AG08396 (cell line): ENCODE measurements at regions not wholly inside any gene's neighbourhood (a gene's known extent, or its start where the extent isn't known, plus 50 kb on each side); places are given as distances from the start of the nearest gene placed in this dataset.

Source experiments
- DNase-seq: peaks from one replicate; pipeline ENCODE4 v3.0.0; 2012; ENCODE audit warnings: low spot score, mixed read lengths

DNA sequence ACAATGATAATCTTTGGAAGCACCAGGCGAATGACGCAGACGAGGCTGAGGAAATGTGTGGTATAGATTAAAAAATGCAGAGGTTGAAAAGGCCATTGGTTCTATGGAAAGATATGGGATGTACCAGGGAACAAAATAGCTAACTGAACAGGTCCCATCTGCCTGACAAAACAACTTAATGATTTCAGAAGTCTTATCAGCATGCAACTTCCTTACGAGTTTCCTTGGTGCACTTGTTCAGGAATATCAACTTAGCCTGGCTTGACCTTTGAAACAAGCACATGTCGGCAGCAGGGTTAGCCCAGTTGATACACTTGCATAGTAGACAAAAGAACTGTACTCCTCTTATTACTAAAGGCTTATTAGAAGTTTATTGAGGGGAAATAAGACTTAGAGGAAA lies 90.9 kb upstream of the CDH11 start:
- no peak for DNase-seq

DNA sequence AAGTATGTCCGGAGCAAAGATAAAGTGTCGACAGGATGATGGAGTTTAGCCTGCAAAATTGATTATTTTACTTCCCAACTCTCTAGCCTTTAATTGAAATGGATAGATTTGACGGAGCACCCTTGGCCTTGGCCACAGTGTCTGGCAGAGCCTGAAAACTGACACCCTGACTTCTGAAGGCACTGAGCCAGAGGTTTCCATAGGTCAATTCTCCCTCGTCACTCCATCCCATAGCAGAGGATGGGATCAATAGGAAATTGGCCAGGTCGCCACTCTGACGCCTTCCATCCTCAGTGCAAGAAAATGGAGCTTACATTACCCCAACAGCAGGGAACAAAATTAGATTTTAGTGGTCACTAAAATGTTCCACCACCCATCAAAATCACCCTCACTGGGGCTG lies 90.4 kb upstream of the CDH11 start:
- no peak for DNase-seq

DNA sequence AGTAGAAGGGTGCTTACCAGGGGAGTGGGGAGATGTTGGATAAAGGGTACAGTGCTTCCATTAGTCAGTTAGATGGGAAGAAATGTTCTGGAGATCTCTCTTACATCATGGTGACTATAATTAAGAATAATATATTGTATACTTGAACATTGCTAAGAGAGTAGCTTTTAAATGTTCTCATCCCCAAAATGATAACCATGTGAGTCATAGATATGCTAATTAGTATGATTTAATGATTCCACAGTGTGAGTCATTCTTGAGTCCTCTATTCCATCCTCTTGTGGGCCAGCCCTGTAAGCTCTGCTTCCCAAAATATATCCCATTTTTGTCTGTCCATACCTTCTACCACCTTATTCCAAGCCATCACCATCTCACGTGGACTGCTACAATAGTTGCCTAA lies 80.6 kb upstream of the CDH11 start:
- peak; percentile 18 for DNase-seq

DNA sequence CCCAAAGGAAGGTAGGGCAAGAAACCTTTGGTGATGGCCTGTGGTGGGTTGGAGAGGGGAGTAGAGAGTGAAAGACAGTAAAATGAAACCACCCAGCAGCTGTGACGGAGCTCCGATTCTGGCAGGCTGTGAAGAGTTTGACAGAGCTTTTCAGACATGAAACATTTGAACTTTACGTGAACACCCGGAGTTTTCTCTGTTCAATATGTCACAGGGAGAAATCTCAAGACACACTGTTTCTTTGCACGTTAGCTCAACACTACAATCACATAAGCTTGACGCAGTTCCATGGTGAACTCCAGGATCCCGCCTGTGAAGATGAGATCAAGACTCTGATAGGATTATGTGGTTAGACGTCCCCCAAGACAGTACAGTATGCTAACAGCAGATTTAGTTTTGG lies 79.6 kb upstream of the CDH11 start:
- no peak for DNase-seq

DNA sequence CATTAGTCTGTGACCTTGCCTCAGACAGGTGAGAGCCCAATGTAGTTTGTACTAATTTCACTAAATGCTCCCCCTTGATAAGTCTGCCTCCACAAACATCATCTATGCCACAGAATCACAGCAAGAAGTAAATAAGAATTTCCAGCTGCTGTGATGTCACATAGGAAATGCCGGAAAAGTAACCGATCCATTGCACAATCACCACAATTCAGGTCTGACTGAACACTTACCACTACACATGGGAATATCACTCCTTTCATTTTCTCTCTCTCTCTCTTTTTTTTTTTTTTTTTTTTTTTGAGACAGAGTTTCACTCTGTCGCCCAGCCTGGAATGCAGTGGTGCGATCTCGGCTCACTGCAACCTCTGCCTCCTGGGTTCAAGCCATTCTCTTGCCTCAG lies 79.0 kb upstream of the CDH11 start:
- DNase-seq, result no peak

DNA sequence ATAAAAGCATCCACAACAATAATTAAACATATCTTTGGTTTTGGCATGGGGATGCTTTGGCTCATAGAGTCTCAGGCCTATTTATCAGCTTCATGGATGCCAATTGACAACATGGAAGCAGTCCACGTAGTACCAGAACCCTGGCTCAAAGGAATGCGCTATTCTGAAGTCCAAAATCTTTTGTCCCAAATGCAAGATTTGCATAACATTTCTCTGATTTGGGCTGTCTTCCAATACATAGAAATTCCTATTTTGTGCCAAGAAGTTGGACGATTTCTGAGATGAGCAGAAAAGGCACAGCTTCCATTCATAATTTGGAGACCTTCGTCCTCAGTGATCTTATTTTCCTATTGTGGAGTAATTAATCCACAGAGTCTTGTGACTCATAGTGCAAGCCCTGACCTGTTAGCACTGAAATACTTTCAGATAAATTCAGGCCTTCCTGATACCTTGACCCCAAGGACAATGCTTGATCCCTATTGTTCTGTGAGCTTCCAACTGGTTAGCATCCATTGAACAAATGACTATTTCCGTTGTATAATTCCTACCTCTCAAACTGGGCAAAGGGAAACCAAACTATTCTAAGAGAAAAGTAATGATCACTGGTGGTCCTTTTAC lies 78.4 kb upstream of the CDH11 start:
- DNase-seq, result no peak

DNA sequence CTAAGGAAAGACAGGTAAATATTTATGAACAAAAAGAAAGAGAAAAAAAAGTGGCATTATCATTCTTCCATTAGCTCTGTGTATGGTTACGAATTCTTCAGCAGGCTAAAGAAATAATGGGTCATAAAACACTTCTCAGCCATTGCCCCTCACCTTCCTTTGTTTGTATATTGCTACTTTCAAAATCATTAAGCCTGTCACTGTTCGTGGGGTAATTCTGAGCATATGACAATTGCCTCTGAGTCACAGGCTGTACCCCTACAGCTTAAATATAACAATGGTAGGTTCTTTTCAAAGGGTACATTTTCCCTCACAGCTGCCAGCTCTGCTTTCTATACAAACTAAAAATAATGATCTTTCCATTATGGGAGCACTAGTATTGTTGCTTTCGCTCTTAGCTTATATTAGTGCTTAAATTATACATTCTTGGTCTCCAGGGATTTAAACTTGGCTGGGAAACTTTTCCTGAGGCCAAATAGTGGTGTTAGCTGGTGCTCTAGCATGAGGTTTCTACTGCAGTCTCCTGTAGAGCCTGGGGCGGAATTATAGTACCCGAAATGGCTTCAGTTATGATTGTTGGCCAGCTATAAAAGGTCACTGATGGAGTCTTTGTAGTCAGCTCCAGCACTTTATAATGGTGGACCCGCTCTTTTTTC lies 74.7 kb upstream of the CDH11 start:
- DNase-seq, result no peak

DNA sequence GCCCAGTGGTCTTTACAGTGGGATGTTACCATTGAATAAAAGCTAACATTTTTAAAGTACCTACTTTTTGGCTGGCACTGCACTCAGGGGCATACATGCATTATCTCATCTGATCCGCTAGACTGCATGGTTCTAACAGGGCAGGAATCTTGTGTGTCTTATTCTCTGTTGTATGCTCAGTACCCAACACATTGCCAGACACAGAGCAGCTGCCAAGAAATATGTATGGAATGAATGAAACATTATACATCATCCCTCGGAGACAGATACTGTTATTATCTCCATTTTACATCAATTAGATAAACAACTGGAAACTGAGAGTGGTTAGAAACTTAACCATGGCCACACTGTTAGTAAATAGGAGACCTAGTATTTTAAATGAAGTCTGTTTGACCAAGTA lies 74.1 kb upstream of the CDH11 start:
- DNase-seq, result no peak

DNA sequence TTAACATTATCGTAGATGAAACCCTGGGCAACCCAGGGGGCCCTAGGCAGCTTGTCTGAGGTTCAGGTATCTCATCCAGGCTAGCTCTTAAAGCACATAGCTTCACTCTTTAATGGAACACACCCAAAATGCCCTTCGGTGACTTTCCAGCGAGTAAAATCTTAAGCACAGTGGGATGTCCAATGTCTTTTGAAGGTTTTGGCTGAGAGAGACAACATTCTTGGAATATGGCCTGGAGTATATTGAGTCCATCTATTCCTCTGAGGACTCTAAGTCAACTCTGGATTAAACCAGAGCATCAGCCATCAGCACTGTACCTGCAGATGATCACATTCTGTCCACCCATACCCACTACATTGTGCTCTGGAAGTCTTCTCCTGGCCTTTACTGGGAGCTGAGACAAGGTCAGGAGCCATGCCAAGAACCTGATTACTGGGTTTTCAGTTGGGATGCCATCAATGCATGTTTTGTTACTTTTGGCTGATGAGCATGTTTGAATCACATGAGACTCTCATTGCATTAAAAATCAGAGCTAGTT lies 63.4 kb upstream of the CDH11 start:
- no peak for DNase-seq

DNA sequence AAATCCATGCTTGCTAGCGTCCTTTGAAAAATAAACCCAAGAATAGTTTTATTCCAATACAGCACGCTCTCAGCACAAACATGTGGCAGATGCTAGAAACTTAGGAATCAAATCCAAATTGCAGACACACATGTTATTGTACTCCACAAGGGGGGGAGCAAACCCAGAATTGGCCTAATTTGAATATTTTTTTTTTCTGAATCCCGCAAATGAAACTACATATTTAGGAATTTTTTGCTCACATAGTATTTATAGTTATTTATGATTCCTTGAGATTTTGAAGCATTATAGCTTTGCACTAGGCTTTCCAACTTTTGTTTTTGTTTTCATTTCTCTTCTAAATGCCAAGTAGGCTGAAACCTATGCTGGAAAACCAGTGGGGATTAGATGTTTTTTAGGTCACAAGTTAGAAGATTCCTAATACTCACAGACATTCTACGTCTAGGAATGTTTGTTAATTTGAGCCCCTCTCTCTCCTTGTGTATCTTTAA lies 59.3 kb upstream of the CDH11 start:
- no peak for DNase-seq

DNA sequence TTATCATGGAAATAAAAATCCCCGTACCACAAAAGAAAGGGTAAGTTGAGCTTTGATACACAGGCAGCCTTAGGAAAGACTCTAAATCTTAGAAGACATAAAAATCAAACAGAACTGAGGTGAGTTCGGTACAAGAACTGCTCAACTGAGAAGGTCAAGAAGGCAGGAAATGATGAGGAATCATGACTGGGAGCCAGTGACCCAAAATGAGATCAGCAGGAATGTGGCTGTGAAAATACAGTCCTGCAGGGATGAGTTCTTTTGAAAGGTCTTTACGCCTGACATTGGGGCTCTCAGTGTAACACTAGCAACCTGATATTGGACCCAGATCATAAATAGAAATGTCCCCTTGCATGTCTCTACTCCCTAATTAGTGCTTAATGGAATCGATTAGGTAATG lies 56.3 kb upstream of the CDH11 start:
- peak; percentile 21 for DNase-seq

DNA sequence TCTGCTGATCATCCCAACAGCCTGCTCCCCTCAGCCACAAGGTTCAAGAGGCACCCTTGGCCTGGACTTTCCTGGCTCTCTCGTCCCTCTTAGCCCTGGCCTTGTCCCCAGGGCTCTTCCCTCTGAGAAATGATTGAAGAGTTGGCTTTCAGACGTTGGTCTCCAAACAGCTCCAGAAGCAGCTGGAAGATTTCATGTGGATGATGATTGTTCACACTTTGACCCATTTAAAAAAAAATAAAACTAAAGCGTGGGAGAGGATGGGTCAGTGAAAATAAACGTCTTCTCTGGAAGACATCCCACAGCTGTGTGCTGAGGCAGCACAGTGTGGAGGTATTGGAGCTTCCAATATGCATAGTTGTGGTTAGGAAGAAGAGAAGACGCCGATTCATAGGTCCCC lies 54.7 kb upstream of the CDH11 start:
- peak; percentile 48 for DNase-seq

DNA sequence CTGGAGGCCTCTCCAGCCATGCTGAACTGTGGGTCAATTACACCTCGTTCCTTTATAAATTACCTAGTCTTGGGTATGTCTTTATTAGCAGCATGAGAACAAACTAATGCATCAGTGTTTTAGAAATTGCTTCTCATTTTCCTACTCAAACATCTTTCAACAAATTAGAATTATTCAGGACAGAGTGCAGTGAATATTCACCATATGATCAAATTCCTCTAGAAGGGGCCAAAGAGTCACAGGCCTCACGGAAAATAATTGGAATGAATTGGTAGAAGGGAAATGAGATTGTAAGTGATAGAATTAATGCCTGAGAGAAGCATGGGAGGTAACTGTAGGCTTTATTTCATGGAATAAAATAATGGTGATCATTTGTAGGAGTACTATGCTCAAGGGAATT lies 50.5 kb upstream of the CDH11 start:
- DNase-seq, result no peak
